MM.1S (cell line): ENCODE measurements at regions not wholly inside any gene's neighbourhood (a gene's known extent, or its start where the extent isn't known, plus 50 kb on each side); places are given as distances from the start of the nearest gene placed in this dataset.

Experiments
- EZH2phosphoT487 ChIP-seq: fragments of 300-600 bp; sonication (generic); IDR thresholded peaks from 2 replicates; pipeline ENCODE4 v1.6.1; 2018; ENCODE audit warnings: antibody characterized with exemption, low read length
- TF ChIP-seq, protein P1 (sequence below): fragments of 300-600 bp; sonication (generic); IDR thresholded peaks from 2 replicates; pipeline ENCODE4 v1.5.1; 2016; ENCODE audit warnings: antibody characterized with exemption, low read length, mixed read lengths

- TF ChIP-seq, protein P1, sequence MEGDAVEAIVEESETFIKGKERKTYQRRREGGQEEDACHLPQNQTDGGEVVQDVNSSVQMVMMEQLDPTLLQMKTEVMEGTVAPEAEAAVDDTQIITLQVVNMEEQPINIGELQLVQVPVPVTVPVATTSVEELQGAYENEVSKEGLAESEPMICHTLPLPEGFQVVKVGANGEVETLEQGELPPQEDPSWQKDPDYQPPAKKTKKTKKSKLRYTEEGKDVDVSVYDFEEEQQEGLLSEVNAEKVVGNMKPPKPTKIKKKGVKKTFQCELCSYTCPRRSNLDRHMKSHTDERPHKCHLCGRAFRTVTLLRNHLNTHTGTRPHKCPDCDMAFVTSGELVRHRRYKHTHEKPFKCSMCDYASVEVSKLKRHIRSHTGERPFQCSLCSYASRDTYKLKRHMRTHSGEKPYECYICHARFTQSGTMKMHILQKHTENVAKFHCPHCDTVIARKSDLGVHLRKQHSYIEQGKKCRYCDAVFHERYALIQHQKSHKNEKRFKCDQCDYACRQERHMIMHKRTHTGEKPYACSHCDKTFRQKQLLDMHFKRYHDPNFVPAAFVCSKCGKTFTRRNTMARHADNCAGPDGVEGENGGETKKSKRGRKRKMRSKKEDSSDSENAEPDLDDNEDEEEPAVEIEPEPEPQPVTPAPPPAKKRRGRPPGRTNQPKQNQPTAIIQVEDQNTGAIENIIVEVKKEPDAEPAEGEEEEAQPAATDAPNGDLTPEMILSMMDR = no peak
- TF ChIP-seq EZH2phosphoT487 = no peak
Measured at GRCh38 chr1:229880271-229881170, 186.5 kb upstream of the GALNT2 start.
